Osteocyte (in vitro differentiated cells): ENCODE measurements at regions not wholly inside any gene's neighbourhood (a gene's known extent, or its start where the extent isn't known, plus 50 kb on each side); places are given as distances from the start of the nearest gene placed in this dataset.

Source experiments
- DNase-seq: peaks from one replicate; pipeline ENCODE4 v3.0.0; 2021; ENCODE audit warnings: mixed read lengths; ENCODE audit not compliant: unreplicated experiment; ENCODE audit errors: extremely low spot score
- H3K27ac Mint-ChIP-seq: one replicate; pipeline ENCODE4 v1.8.0; 2021; ENCODE audit warnings: mild to moderate bottlenecking, mixed read lengths; ENCODE audit not compliant: unreplicated experiment
- H3K27me3 Mint-ChIP-seq: one replicate; pipeline ENCODE4 v1.8.0; 2021; ENCODE audit warnings: mixed read lengths; ENCODE audit not compliant: unreplicated experiment
- H3K36me3 Mint-ChIP-seq: one replicate; pipeline ENCODE4 v1.8.0; 2021; ENCODE audit warnings: mixed read lengths; ENCODE audit not compliant: unreplicated experiment
- H3K4me1 Mint-ChIP-seq: one replicate; pipeline ENCODE4 v1.8.0; 2021; ENCODE audit warnings: mixed read lengths; ENCODE audit not compliant: unreplicated experiment
- H3K4me3 Mint-ChIP-seq: one replicate; pipeline ENCODE4 v1.8.0; 2021; ENCODE audit warnings: mild to moderate bottlenecking, moderate library complexity, mixed read lengths; ENCODE audit not compliant: unreplicated experiment
- H3K9me3 Mint-ChIP-seq: one replicate; pipeline ENCODE4 v1.8.0; 2021; ENCODE audit warnings: mixed read lengths; ENCODE audit not compliant: unreplicated experiment
- TF ChIP-seq, protein P1 (sequence below): fragments of 200-600 bp; sonication (generic); IDR thresholded peaks from 2 replicates; pipeline ENCODE4 v1.5.0; 2021; ENCODE audit warnings: antibody characterized with exemption, mild to moderate bottlenecking, moderate library complexity

GRCh38 chr11:80041136-80042000 is 600.5 kb upstream of the TENM4 start:
- Mint-ChIP-seq H3K27me3 (no peaks in the 10 kb centered on the region), H3K4me1 (no peaks in the 10 kb centered on the region)

GRCh38 chr11:80034801-80035200 is 594.0 kb upstream of the TENM4 start:
- peaks cover 2% of the 10 kb centered on the region for H3K27me3 Mint-ChIP-seq
- no peak overlapping the region for H3K4me3 Mint-ChIP-seq
- no peaks in the 10 kb centered on the region for H3K4me1 Mint-ChIP-seq
- H3K36me3 Mint-ChIP-seq = no peaks in the 10 kb centered on the region
- DNase-seq = no peak
- no peak overlapping the region for H3K27ac Mint-ChIP-seq
- no peaks in the 10 kb centered on the region for H3K9me3 Mint-ChIP-seq
- TF ChIP-seq, protein P1, sequence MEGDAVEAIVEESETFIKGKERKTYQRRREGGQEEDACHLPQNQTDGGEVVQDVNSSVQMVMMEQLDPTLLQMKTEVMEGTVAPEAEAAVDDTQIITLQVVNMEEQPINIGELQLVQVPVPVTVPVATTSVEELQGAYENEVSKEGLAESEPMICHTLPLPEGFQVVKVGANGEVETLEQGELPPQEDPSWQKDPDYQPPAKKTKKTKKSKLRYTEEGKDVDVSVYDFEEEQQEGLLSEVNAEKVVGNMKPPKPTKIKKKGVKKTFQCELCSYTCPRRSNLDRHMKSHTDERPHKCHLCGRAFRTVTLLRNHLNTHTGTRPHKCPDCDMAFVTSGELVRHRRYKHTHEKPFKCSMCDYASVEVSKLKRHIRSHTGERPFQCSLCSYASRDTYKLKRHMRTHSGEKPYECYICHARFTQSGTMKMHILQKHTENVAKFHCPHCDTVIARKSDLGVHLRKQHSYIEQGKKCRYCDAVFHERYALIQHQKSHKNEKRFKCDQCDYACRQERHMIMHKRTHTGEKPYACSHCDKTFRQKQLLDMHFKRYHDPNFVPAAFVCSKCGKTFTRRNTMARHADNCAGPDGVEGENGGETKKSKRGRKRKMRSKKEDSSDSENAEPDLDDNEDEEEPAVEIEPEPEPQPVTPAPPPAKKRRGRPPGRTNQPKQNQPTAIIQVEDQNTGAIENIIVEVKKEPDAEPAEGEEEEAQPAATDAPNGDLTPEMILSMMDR = no peak

More at GRCh38 chr11:80041136-80042000, 600.5 kb upstream of the TENM4 start:
- H3K36me3 Mint-ChIP-seq = no peaks in the 10 kb centered on the region
- TF ChIP-seq, protein P1 = no peak
- H3K4me3 Mint-ChIP-seq = no peak overlapping the region
- DNase-seq = no peak
- no peaks in the 10 kb centered on the region for H3K9me3 Mint-ChIP-seq
- no peak overlapping the region for H3K27ac Mint-ChIP-seq

GRCh38 chr11:80031014-80031600 is 590.3 kb upstream of the TENM4 start:
- Mint-ChIP-seq H3K4me3 (no peak overlapping the region), H3K4me1 (no peaks in the 10 kb centered on the region), H3K36me3 (no peaks in the 10 kb centered on the region), H3K27me3 (peaks cover 2% of the 10 kb centered on the region), H3K27ac (no peak overlapping the region), H3K9me3 (no peaks in the 10 kb centered on the region)
- TF ChIP-seq, protein P1 = no peak
- no peak for DNase-seq

DNA sequence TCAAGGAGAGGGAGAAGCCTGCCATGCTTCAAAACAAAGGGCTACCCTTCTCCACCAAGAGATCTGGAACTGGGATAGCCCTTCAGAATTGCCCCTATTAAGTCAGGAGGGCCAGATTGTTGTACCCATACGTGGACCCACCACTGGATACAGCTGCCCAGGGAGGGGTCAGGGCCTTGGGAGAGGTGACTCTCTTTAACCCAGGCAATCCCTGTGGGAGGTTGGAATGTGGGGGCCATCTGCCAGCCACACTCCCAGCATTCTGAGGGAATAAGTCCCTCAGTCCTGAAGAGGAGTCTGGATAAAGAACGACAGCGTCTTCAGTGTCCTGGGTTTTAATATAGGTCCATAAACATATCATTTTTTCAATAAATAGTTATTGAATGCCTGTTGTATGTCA is 588.2 kb upstream of the TENM4 start:
- Mint-ChIP-seq H3K4me3 (no peak overlapping the region), H3K4me1 (no peaks in the 10 kb centered on the region), H3K27me3 (no peaks in the 10 kb centered on the region), H3K9me3 (peaks cover 11% of the 10 kb centered on the region), H3K27ac (no peak overlapping the region), H3K36me3 (no peaks in the 10 kb centered on the region)
- TF ChIP-seq, protein P1 = no peak
- no peak for DNase-seq

- no peak overlapping the region for H3K4me3 Mint-ChIP-seq
- TF ChIP-seq, protein P1 = no peak
- H3K27me3 Mint-ChIP-seq = peaks cover 2% of the 10 kb centered on the region
- no peaks in the 10 kb centered on the region for H3K4me1 Mint-ChIP-seq
- DNase-seq = no peak
- H3K9me3 Mint-ChIP-seq = peaks cover 11% of the 10 kb centered on the region
- H3K36me3 Mint-ChIP-seq = no peaks in the 10 kb centered on the region
- H3K27ac Mint-ChIP-seq = no peak overlapping the region
Observed at GRCh38 chr11:80024119-80024518, 583.3 kb upstream of the TENM4 start.
